CD4-positive, alpha-beta T cell (primary cell): ENCODE measurements at regions not wholly inside any gene's neighbourhood (a gene's known extent, or its start where the extent isn't known, plus 50 kb on each side); places are given as distances from the start of the nearest gene placed in this dataset.

Experiments
- ATAC-seq: fragments of 200-7000 bp; cut with Tn5 transposase; one replicate; pipeline ENCODE4 v1.10.0; 2022; ENCODE audit warnings: mild to moderate bottlenecking; ENCODE audit not compliant: poor library complexity
- CTCF ChIA-PET: fragments of 350-600 bp; sonication (Branson Sonifier 250); formaldehyde crosslinking; loops from one replicate; lab custom pipeline; 2021; ENCODE audit warnings: antibody characterized with exemption, inconsistent platforms; lab: Charles Lee
- POLR2A ChIA-PET: fragments of 350-600 bp; sonication (Branson Sonifier 250); formaldehyde crosslinking; loops from one replicate; lab custom pipeline; 2021; ENCODE audit warnings: antibody characterized with exemption, inconsistent platforms; lab: Charles Lee
- DNase-seq, 14 experiments: peaks; one replicate each; pipeline ENCODE4 v3.0.0-alpha.2; 2013 to 2020; ENCODE audit warnings: mixed read lengths in 2 of 14
- H3K27ac ChIP-seq, 2 donors: one replicate each; pipeline versions ENCODE4 v1.5.1 to v1.7.0; 2013; ENCODE audit warnings: low read length in 2 of 2, low read depth in 1 of 2, mild to moderate bottlenecking in 1 of 2
- H3K27me3 ChIP-seq, 2 experiments: 1 replicate in 1 of 2; 2 replicates in 1 of 2; pipeline versions ENCODE4 v1.6.1 to v1.7.0; 2013; ENCODE audit warnings: low read length in 2 of 2, control low read depth in 1 of 2, mild to moderate bottlenecking in 1 of 2, moderate library complexity in 1 of 2; ENCODE audit not compliant: insufficient read depth in 2 of 2, control insufficient read depth in 1 of 2
- H3K36me3 ChIP-seq: one replicate; pipeline ENCODE4 v1.6.1; 2013; ENCODE audit warnings: low read length, control low read depth; ENCODE audit not compliant: insufficient read depth
- H3K4me1 ChIP-seq: one replicate; pipeline ENCODE4 v1.6.1; 2013; ENCODE audit warnings: low read length, control low read depth; ENCODE audit not compliant: insufficient read depth
- H3K4me3 ChIP-seq: one replicate; pipeline ENCODE4 v1.5.1; 2013; ENCODE audit warnings: mild to moderate bottlenecking, low read length, moderate library complexity
- H3K9me3 ChIP-seq, 2 experiments: 1 replicate in 1 of 2; 2 replicates in 1 of 2; pipeline versions ENCODE4 v1.6.1 to v1.7.0; 2013; ENCODE audit warnings: low read length in 2 of 2, mild to moderate bottlenecking in 2 of 2, control low read depth in 1 of 2, moderate library complexity in 1 of 2; ENCODE audit not compliant: control insufficient read depth in 1 of 2, insufficient read depth in 1 of 2
- H3K27ac Mint-ChIP-seq: one replicate; pipeline ENCODE4 v1.8.0; 2020; ENCODE audit warnings: mixed read lengths
- H3K27me3 Mint-ChIP-seq: one replicate; pipeline ENCODE4 v1.8.0; 2021; ENCODE audit warnings: mixed read lengths
- H3K36me3 Mint-ChIP-seq: one replicate; pipeline ENCODE4 v1.8.0; 2021; ENCODE audit warnings: low read depth, mixed read lengths
- H3K4me1 Mint-ChIP-seq: one replicate; pipeline ENCODE4 v1.8.0; 2021; ENCODE audit warnings: low read depth, mixed read lengths
- H3K4me3 Mint-ChIP-seq: one replicate; pipeline ENCODE4 v1.8.0; 2020; ENCODE audit warnings: mild to moderate bottlenecking, mixed read lengths
- H3K9me3 Mint-ChIP-seq: one replicate; pipeline ENCODE4 v1.8.0; 2020; ENCODE audit warnings: mixed read lengths
- CTCF ChIP-seq: fragments of 200-600 bp; IDR thresholded peaks from one replicate; pipeline ENCODE4 v1.8.0; 2022; ENCODE audit warnings: antibody characterized with exemption, mild to moderate bottlenecking
- intact Hi-C, 2 experiments: fragments of 100-400 bp; cut with DNase I in 1 of 2; cut with micrococcal nuclease in 1 of 2; formaldehyde crosslinking; loops; one replicate each; pipeline versions ENCODE4 v1.15.1 to v1.9.0; 2023 to 2025; cut with DNase I, micrococcal nuclease

GRCh38 chr2:19712850-19713249, 188.9 kb downstream of the TTC32 start:
- H3K9me3 Mint-ChIP-seq = peaks cover 2% of the 10 kb centered on the region
- H3K4me1 ChIP-seq = peaks cover 3% of the 10 kb centered on the region
- POLR2A ChIA-PET = no interaction called here
- TF ChIP-seq CTCF = no peak
- H3K27me3 ChIP-seq = no peaks in the 10 kb centered on the region
- H3K9me3 ChIP-seq = no peaks in the 10 kb centered on the region
- intact Hi-C loops = no loop called here
- no peaks in the 10 kb centered on the region for H3K4me1 Mint-ChIP-seq
- no peak for ATAC-seq
- H3K27ac Mint-ChIP-seq = no peak overlapping the region
- CTCF ChIA-PET = no interaction called here
- no peak overlapping the region for H3K4me3 ChIP-seq
- H3K36me3 Mint-ChIP-seq = no peaks in the 10 kb centered on the region
- H3K27me3 Mint-ChIP-seq = peaks cover 12% of the 10 kb centered on the region
- no peak overlapping the region for H3K27ac ChIP-seq
- H3K36me3 ChIP-seq = no peaks in the 10 kb centered on the region
- no peak overlapping the region for H3K4me3 Mint-ChIP-seq
- no peak for DNase-seq

GRCh38 chr2:19711470-19712372, 190.1 kb downstream of the TTC32 start:
- ATAC-seq (no peak), DNase-seq (peak in 3 of 14 experiments; percentile 1 to 45 (median 19))
- H3K27ac ChIP-seq = no peak overlapping the region
- Mint-ChIP-seq H3K36me3 (no peaks in the 10 kb centered on the region), H3K27ac (no peak overlapping the region), H3K4me1 (no peaks in the 10 kb centered on the region), H3K27me3 (peaks cover 11% of the 10 kb centered on the region), H3K9me3 (peaks cover 2% of the 10 kb centered on the region), H3K4me3 (no peak overlapping the region)
- no peak overlapping the region for H3K4me3 ChIP-seq
- ChIA-PET POLR2A (no interaction called here), CTCF (no interaction called here)
- peaks cover 3% of the 10 kb centered on the region for H3K4me1 ChIP-seq
- H3K27me3 ChIP-seq = no peaks in the 10 kb centered on the region
- intact Hi-C loops = no loop called here
- no peaks in the 10 kb centered on the region for H3K36me3 ChIP-seq
- no peaks in the 10 kb centered on the region for H3K9me3 ChIP-seq
- no peak for TF ChIP-seq CTCF

- ATAC-seq = no peak
- Histone ChIP-seq H3K4me3 (no peak overlapping the region), H3K9me3 (no peaks in the 10 kb centered on the region), H3K36me3 (no peaks in the 10 kb centered on the region), H3K27ac (no peak overlapping the region), H3K27me3 (no peaks in the 10 kb centered on the region), H3K4me1 (peaks cover 3% of the 10 kb centered on the region)
- DNase-seq = no peak
- TF ChIP-seq CTCF = no peak
- no peak overlapping the region for H3K27ac Mint-ChIP-seq
- peaks cover 2% of the 10 kb centered on the region for H3K9me3 Mint-ChIP-seq
- H3K36me3 Mint-ChIP-seq = no peaks in the 10 kb centered on the region
- no peak overlapping the region for H3K4me3 Mint-ChIP-seq
- intact Hi-C loops = no loop called here
- ChIA-PET CTCF (no interaction called here), POLR2A (no interaction called here)
- H3K27me3 Mint-ChIP-seq = peaks cover 12% of the 10 kb centered on the region
- no peaks in the 10 kb centered on the region for H3K4me1 Mint-ChIP-seq
Measured at GRCh38 chr2:19710230-19710629, 191.6 kb downstream of the TTC32 start.
